ENCODE measurements at regions not wholly inside any gene's neighbourhood (a gene's known extent, or its start where the extent isn't known, plus 50 kb on each side); places are given as distances from the start of the nearest gene placed in this dataset.

DNA sequence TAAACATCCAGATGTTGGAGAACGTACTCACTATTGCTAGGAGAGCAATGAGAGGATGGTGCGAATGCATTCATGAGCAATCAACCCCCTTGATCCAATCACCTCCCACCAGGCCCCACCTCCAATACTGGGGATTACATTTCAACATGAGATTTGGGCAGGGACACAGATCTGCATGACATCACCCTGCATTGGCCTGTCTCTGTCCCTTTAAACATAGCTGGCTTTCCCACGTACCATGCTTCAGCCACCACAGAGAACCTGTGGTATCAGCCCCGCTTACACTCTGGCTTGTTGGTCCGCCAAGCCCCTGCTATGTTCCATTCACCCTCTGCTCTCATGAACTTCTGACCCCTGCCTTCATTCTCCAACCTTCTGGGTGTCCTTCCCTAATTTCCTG, 157.5 kb upstream of the E2F8 start:
- TF ChIP-seq, protein P1, sequence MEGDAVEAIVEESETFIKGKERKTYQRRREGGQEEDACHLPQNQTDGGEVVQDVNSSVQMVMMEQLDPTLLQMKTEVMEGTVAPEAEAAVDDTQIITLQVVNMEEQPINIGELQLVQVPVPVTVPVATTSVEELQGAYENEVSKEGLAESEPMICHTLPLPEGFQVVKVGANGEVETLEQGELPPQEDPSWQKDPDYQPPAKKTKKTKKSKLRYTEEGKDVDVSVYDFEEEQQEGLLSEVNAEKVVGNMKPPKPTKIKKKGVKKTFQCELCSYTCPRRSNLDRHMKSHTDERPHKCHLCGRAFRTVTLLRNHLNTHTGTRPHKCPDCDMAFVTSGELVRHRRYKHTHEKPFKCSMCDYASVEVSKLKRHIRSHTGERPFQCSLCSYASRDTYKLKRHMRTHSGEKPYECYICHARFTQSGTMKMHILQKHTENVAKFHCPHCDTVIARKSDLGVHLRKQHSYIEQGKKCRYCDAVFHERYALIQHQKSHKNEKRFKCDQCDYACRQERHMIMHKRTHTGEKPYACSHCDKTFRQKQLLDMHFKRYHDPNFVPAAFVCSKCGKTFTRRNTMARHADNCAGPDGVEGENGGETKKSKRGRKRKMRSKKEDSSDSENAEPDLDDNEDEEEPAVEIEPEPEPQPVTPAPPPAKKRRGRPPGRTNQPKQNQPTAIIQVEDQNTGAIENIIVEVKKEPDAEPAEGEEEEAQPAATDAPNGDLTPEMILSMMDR (conservative IDR thresholded peaks at IDR 0.05; ENCODE audit: low read depth, low read length), result no peak
- H3K4me3 ChIP-seq (ENCODE audit: low read depth, low read length), result no peak overlapping the region
- DNase-seq (ENCODE audit: low read depth), result peak; percentile 79

DNA sequence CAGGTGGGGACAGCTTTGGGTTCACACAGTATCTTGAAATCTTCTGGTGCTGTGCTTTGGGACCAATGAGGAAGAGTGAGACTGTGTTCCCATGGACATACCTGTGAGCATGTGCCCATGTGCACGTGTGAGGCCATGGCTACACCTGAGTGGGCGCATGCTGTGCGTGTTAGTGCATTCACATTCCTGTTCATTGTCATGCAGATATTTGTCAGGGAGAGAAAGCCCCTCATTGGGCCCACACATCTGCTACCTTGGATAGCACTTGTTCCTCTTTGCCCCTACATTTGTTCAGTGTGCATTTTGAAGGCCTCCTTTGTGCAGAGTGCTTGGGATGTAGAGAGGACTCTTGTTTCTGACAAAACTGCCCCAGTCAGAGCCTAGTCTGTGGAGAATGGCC, 154.3 kb upstream of the E2F8 start:
- no peak for DNase-seq (ENCODE audit: low read depth)
- H3K4me3 ChIP-seq (ENCODE audit: low read depth, low read length), result no peak overlapping the region
- TF ChIP-seq, protein P1 (conservative IDR thresholded peaks at IDR 0.05; ENCODE audit: low read depth, low read length), result no peak

- H3K4me3 ChIP-seq (ENCODE audit: low read depth, low read length), result no peak overlapping the region
- TF ChIP-seq, protein P1 (conservative IDR thresholded peaks at IDR 0.05; ENCODE audit: low read depth, low read length), result no peak
- DNase-seq (ENCODE audit: low read depth), result no peak
Observed at GRCh38 chr11:19394525-19395016, 153.8 kb upstream of the E2F8 start.

- H3K4me3 ChIP-seq (ENCODE audit: low read depth, low read length), result no peak overlapping the region
- TF ChIP-seq, protein P1 (conservative IDR thresholded peaks at IDR 0.05; ENCODE audit: low read depth, low read length), result no peak
- peak; percentile 53 for DNase-seq (ENCODE audit: low read depth)
Observed at GRCh38 chr11:19393941-19394340, 153.2 kb upstream of the E2F8 start.

DNA sequence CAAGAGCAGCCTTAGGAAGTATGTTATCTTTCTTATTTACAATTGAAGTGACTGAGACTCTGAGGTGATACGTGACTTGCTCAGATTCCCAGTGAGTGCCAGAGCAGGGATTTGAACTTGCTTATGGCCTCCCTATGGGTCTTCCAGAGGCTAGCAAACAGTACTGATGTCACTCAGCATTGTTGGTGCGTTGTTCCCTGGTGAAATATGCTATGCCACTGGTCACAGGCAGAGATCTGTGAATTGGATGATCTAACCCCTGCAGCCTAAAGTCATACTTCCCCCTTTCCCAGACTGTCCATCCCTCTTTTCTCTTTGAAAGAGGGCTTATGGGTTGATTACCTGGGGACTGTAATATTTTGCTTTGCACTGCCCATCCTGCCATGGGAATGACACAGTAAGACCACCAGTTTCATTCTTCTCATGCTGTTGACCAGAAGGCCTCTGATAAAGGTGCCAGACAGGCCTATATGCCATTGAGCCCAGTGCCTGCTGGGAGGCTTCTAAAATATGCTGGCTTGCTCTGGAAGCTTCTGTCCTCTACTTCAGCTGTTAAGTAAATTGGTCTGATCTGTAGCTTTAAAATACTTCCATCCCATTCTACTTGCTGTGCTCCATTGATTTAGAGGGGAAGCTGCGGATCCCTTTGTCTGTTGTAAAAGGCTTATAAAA, 152.2 kb upstream of the E2F8 start:
- H3K4me3 ChIP-seq (ENCODE audit: low read depth, low read length), result no peak overlapping the region
- TF ChIP-seq, protein P1 (conservative IDR thresholded peaks at IDR 0.05; ENCODE audit: low read depth, low read length), result no peak
- DNase-seq (ENCODE audit: low read depth), result no peak

- no peak for DNase-seq (ENCODE audit: low read depth)
- H3K4me3 ChIP-seq (ENCODE audit: low read depth, low read length), result no peak overlapping the region
Observed at GRCh38 chr11:19392321-19392720, 151.6 kb upstream of the E2F8 start.

More at GRCh38 chr11:19392321-19392720, 151.6 kb upstream of the E2F8 start:
- TF ChIP-seq, protein P1 (conservative IDR thresholded peaks at IDR 0.05; ENCODE audit: low read depth, low read length), result no peak
